Stimulated activated CD4-positive, alpha-beta T cell treated with anti-CD3 and anti-CD28 coated beads, TNF-alpha, amount 100 ng/mL, for 4 hours (primary cell): ENCODE measurements at regions not wholly inside any gene's neighbourhood (a gene's known extent, or its start where the extent isn't known, plus 50 kb on each side); places are given as distances from the start of the nearest gene placed in this dataset.
"Not testable (repeated sequence)": the region's sequence is repeated elsewhere in the genome, so short reads cannot be mapped to it uniquely, and the experiment has no call there.

ENCODE experiments used
- DNase-seq, 3 experiments: peaks; one replicate each; pipeline ENCODE4 v3.0.0-alpha.2; 2020; ENCODE audit warnings: low read depth in 3 of 3

GRCh38 chr2:87675487-87675886 lies 72.4 kb upstream of the PLGLB2 start:
- not testable (repeated sequence) for DNase-seq

GRCh38 chr2:87677421-87677923 lies 70.4 kb upstream of the PLGLB2 start:
- not testable (repeated sequence) for DNase-seq

GRCh38 chr2:87678742-87679173 lies 69.1 kb upstream of the PLGLB2 start:
- not testable (repeated sequence) for DNase-seq

- DNase-seq: not testable (repeated sequence)
Measured at GRCh38 chr2:87679950-87680349, 67.9 kb upstream of the PLGLB2 start.

- not testable (repeated sequence) for DNase-seq
Measured at GRCh38 chr2:87680691-87681090, 67.2 kb upstream of the PLGLB2 start.

- DNase-seq: not testable (repeated sequence)
Measured at GRCh38 chr2:87683451-87683850, 64.4 kb upstream of the PLGLB2 start.

DNA sequence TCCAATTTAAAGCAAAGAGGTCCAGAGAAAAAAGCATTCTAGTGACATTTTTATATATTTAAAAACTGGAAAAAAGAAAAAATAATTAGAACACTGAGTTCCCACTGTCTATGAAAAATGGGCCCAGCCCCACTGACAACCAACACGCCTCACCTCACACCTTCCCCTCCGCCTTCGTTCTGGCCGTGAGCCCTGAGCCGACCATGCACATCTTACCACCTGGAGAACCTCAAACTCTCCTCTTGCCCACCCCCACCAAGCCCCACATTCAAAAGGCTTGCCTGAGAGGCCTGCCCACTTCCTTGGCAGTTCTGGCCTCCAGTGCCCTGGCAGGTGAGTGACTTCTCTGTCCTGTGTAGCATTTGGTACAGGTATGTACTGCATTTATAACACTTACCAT lies 63.9 kb upstream of the PLGLB2 start:
- not testable (repeated sequence) for DNase-seq

- DNase-seq: not testable (repeated sequence)
Measured at GRCh38 chr2:87685558-87685957, 62.3 kb upstream of the PLGLB2 start.

DNA sequence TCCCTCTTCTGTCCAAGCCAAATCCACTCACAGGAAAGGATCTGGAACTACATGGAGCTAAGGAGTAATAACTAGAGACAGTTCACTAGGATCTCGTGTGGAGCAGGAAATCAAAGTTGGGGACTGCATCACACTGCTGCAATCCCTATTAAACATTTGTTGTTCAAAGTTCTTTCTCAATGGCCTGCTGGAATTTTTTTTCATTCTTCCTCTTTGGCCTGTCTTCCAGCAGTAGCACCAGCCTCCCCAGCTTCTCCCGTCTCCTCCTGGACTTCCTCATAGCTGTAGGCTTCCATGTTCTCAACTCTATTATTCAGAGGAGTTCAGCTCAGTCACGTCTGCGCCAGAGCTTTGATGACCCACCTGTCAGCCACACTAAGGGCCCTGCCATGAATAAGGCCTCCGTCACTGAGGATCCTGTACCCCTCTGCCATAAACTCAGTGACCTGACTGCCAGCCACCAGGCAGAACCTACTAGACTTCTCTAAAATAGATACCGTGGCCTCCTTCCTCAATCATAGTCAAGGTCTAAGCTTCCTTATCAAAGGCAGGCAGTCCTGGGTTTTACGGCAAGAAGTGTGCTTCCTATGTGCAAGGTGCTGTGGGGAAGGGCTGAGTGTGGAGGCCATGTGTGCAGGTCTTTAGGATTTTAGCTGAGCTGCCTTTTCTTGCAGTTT lies 60.9 kb upstream of the PLGLB2 start:
- not testable (repeated sequence) for DNase-seq

- DNase-seq: not testable (repeated sequence)
Measured at GRCh38 chr2:87687550-87688270, 60.2 kb upstream of the PLGLB2 start.

DNA sequence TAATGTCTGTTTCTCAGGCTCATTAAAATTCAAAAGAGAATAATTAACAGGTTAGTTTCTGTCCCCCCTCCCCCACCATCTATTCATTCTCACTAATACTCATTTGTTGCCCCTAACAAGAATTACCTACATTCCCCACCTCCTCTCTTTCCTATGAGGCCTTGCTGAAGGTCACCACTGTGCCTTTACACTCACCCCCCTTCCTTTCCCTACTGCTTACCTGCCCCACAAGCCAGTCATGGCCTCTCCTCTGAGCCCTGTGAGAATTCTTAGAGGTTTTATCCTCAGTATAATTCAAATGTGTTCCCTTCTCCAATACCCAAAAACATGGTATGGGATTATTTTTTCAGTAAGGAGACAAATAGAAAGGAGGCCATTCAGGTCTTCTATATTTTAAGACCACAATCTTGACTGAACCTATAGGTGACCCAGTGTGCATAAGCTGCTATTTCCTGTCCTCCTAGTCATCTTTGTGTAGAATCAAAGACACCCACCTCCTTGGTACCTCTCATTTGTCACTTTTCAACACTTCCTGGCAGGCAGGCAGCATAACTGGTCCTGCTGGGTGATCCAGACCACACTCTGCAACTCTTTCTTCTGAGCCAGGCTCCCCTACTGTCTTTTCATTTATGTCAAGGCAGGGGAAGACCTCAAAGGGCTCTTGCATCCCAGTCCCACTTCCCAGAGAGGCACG lies 55.8 kb upstream of the PLGLB2 start:
- not testable (repeated sequence) for DNase-seq

- DNase-seq: not testable (repeated sequence)
Measured at GRCh38 chr2:87692914-87693313, 55.0 kb upstream of the PLGLB2 start.

- not testable (repeated sequence) for DNase-seq
Measured at GRCh38 chr2:87693882-87694281, 54.0 kb upstream of the PLGLB2 start.

GRCh38 chr2:87695596-87696323 lies 52.1 kb upstream of the PLGLB2 start:
- not testable (repeated sequence) for DNase-seq
